Gastrocnemius medialis (tissue), 4 donors: ENCODE measurements at regions not wholly inside any gene's neighbourhood (a gene's known extent, or its start where the extent isn't known, plus 50 kb on each side); places are given as distances from the start of the nearest gene placed in this dataset.

Experiments
- CTCF ChIP-seq, 5 experiments: fragments of 450-650 bp in 3 of 5; fragments of 200-600 bp in 2 of 5; sonication (generic) in 2 of 5; IDR thresholded peaks in 4 of 5; conservative IDR thresholded peaks in 1 of 5; 1 replicate in 4 of 5; 2 replicates in 1 of 5; pipeline ENCODE4 v1.5.1; 2016 to 2019; ENCODE audit warnings: antibody characterized with exemption in 5 of 5, mild to moderate bottlenecking in 3 of 5, moderate library complexity in 3 of 5
- POLR2A ChIP-seq, 2 donors: fragments of 450-650 bp; IDR thresholded peaks; one replicate each; pipeline ENCODE4 v1.6.1; 2017; ENCODE audit warnings: antibody characterized with exemption in 2 of 2, mild to moderate bottlenecking in 2 of 2, moderate library complexity in 2 of 2

DNA sequence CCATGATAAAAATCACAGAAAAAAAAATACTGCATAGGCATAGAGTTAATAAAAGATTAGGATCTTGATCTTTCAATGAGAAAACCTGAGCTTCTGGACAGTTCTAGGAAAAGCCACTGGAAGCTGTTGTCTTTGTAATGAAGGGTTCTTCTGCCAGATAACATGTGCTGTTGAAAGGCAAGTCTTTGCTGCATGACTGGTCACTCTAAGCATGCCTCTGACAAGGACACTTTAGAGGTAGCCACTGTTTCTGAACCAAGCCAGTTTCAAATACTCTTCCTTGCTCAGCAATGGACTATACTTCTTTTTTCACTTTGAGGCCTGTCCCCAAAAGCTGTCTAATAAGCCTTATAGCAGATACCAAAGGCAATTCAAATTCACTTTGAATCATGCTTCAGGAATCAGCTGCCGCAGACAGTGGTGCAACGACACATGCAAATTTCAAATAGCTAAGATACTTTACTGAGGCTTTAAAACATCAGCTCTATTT lies 70.2 kb downstream of the BTG1 start:
- TF ChIP-seq CTCF (IDR thresholded peaks at IDR 0.05 in 4 of 5, conservative IDR thresholded peaks at IDR 0.05 in 1 of 5) (no peak), POLR2A (IDR thresholded peaks at IDR 0.05) (no peak)
